ENCODE measurements at regions not wholly inside any gene's neighbourhood (a gene's known extent, or its start where the extent isn't known, plus 50 kb on each side); places are given as distances from the start of the nearest gene placed in this dataset.

DNA sequence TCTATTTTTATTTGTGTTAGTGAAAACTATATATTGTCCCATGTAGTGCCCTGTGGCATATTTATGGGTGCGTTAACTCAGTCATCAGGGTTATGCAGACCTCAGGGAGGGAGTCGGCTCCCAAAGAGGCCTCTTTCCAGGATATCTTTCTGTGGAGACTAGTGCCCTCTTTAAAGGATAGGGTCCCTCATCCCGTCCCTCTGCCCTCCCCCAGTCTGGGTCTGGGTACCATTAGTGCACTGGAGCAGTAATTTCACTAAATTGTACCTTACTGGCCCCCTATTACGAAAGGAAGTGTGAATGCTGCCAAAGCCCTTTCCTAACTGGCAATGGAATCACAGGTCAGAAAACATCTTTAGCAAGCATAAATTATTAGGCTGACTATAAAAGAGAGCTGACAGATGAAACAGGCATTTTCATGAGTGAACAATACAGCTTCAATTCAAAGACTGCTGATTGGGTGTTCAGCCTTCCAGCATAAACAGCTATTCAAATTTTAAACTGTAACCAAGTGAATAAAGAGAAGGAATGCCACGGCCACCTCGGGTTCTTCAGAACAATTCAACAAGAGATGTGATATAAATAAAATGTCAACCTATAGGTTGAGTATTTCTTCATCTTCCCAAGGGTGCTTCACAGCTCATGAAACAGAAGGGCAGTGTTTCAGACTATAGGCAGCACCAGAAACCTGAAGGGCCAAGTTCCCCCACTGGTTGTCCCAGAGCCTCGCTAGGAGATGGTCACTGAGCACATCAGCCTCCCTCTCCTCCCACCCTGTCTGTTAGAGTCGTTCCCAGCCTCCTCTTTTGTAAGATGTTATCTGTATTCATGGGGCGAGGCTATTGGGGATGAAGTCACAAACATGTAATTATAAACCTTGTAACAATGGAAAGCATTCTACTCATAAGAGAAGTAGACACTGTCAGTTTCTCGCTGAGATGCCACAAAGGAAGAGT lies 318.7 kb downstream of the TMEM161B start:
- no peak for DNase-seq

DNA sequence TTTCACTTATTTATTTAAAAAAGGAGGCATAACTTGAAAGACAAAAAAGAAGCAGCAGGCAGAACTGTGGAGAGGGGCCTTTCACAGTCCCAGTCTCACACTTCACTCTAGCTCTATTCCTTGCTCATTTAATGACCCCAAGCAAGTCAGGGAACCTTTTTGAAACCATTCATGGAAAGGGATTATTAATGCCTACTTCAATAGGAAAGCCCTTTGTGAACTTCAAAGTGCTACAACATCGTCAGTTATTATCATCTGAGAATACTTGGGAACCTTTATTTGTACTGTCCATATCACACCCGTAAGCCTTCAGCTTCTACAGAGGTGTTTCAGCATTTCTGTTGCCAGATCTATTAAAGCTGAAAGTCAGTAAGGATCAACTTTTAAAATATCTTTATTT lies 320.2 kb downstream of the TMEM161B start:
- no peak for DNase-seq

DNA sequence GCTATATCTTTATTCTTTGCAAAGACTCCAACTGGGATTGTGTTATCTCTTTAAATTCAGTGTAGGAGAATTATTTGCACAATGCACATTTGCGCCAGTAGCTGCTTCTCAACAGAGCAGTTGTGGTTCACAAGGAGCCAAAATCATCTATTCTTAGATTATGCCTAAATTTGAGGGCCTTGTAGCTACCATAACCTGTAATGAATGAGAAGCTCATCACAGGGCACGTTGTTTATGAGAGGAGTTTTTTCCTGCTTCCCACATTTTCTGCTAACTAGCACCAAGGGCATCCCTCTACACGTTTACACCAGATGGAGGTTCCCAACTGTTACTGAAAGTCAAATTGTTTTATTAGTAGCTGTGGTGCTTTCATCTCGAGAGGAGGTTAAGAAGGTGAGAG lies 322.4 kb downstream of the TMEM161B start:
- no peak for DNase-seq

DNA sequence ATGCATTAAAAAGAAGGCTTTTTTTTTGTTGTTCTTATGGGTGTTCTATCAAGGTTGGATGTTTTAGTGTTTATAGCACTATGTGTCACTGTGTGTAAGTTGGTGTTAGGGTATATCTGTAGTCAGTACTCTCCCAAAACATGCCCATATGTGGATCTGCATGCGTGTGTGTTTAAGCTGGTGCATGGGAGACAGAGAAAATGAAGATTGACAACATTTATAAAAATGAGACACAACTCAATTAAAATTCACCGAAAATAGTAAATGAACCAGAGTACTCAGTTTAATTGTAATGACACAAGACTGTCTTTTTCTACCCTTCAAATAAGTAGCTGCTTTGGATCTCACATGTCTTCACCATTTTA lies 323.4 kb downstream of the TMEM161B start:
- DNase-seq = no peak

DNA sequence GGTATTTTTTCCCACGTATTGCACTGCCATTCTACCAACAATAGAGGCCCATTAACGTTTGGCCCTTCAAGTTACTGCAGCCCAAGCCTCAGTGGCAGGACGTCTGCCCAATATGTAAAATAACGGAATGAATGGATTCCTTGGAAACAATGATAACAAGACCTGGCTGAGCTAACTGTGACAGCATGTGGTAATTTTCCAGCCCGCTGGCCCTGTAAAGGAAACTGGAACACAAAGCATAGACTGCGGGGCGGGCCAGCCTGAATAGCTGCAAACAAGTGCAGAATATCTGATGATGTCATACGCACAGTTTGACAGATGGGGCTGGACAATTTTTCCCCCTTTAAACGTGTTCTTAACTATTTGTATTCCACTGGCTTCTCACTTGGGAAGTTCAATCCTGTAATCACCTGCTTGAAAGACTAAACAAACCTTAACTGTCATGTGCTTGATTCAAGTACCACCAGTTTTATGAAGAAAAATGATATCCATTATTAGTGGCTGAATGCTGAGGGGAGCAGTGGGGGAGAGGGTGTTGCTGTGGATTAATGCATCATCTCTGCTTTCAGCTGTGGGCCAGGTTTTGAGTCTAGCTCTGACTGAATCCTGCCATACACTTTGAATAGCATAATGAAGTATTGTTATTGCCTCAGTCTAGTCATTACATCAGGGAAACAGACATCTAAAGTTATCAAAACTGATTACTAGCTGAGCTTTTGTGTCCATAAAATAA lies 323.9 kb downstream of the TMEM161B start:
- DNase-seq = no peak

DNA sequence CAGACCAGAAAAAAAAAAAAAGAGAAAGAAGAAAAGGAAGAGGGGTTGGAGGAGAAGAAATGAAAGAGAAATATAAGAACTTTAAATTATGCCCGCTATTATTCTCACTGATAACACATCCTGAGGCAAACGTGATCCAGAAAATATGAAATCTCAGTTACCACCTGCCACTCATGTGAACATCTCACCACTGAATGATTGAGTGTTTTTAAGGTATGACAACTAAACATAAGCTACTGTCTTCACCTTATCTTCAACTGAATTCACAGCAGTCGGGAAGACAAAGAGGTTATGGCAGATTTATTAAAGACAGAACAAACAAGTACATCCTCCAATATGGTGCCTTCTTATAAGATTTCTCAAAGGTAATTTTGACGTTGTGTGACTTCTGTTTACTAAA lies 327.9 kb downstream of the TMEM161B start:
- no peak for DNase-seq

DNA sequence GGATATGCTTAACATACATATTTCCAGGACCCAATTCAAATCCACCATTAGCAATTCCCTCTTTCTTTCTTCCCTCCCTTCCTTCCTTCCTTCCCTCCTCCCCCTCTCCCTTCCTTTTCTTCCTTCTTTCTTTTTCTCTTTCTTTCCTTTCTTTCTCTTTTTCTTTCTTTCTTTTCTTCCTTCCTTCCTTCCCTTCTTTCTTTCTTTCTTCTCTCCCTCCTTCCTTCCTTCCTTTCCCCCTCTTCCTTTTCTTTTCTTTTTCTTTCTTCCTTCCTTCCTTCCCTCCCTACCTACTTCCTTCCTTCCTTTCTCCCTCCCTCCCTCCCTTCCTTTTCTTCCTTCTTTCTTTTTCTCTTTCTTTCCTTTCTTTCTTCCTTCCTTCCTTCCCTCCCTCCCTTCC lies 332.0 kb downstream of the TMEM161B start:
- DNase-seq = no peak

DNA sequence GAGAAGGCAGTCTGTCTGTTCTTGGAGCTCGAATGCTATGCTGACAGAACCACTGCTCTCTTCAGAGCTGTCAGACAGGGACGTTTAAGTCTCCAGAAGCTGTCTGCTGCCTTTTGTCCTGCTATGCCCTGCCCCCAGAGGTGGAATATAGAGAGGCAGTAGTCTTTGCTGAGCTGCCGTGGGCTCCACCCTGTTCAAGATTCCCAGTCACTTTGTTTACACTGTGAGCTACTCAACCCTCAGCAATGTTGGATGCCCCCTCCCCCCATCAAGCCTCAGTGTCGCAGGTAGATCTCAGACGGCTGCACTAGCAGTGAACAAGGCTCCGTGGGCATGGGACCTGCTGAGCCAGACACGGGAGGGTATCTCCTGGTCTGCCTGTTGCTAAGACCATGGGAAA lies 344.2 kb downstream of the TMEM161B start:
- no peak for DNase-seq

DNA sequence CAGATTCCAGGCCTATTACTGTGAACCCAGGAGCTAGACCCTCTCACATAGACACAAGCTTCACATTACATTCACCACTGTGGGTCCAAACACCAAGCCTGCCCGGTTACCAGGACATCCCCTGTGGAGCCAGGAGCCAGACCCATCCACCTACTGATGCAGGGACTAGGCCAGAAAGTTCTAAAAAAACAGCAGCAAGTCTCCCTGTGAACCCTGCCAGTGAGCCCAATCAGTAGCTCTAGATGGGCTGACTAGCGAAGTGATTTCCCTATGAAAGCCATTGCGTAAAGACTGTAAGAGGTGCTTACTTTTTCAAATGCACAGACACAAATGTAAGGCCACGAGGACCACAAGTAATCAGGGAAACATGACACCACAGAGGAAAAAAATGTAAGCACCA lies 352.3 kb downstream of the TMEM161B start:
- no peak for DNase-seq

DNA sequence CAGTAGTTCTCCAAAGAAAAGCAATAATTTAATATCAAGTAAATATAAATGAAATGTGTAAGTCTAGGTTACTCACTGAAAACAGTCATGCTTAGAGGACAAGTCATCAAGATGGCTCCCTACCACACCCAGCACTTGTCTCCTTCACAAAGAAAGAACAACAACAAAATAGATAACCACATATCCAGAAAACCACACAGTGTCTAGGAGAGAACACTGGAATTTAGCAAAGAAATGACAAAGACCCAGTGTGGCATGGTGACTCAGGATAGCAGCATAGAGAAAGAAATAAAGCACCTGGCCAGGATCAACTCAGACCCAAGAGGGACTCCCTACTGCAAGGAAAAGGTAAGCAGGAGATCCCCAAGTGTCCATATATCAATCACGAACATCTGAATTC lies 356.2 kb downstream of the TMEM161B start:
- DNase-seq = no peak

DNA sequence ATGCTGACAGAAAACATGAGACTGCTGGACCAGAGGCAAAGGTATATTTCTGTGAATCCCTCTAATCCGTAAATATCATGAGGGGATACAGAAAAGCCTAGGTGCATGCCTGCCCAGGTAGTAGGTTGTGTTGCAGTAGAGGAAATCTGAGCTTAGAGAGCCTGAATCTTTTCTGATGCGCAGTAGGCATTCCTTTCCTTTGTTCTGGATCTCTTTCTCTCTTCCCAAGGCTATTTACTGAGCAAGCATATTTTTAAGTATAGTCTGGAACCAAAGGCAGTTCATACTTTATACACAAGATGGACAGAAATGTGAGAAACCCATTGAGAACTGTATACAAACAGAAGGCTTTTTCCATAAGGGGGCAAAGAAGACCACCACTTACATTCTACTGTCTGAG lies 359.3 kb downstream of the TMEM161B start:
- DNase-seq = no peak

DNA sequence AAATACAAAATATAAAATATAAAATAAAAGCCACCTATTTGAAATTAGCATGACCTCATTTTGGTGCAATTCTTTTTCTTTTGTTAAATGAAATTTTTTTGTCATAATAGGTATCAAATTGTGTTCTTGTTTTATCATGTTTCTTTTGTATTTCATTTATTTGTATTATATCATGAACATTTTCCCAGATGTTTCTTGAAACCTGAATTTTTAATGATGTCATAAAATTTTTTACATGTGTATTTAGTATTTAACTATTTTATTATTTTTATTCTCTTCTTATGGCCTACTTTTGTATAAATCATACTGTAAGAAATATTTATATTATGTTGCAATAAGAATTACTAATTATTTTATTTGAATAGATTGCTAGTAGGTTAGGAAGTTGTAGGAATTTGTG lies 361.7 kb downstream of the TMEM161B start:
- no peak for DNase-seq

DNA sequence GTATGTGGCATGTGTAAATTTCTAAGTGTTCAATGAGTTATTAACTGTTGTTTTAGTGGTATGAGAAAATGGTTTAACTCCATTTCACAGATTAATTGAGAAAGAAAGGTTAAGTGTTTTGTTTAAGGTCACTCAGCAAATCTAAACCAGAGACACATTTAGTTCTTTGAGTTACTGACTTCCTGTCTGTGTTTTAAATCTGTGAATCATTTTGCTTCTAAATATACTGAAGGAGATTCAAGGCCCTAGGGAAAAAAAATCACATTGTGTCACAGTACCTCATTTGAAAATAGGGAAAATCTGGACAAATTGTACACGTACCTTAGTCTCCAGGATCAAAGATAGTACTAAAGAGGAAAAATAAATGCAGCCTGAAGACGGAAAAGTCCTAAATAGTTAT lies 368.2 kb downstream of the TMEM161B start:
- no peak for DNase-seq

DNA sequence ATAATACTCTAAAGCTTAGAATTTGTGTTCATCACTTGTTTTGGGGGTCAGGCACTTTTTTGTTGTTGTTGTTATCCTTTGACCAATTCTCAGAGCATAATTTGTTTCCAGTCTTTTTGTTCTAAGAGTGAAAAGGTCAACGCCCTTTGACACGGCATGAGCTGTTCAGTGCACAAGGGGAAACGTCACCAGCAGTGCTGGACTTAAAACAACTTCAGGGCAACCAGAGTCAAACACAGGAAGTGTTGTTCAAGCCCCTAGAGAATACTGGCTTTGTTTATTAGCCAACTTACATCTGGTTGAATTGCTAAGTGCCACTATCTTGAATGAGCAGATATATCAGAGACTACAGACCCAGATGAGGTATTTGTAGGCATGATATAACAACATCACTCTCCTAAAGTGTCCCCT lies 368.9 kb downstream of the TMEM161B start:
- DNase-seq = no peak

DNA sequence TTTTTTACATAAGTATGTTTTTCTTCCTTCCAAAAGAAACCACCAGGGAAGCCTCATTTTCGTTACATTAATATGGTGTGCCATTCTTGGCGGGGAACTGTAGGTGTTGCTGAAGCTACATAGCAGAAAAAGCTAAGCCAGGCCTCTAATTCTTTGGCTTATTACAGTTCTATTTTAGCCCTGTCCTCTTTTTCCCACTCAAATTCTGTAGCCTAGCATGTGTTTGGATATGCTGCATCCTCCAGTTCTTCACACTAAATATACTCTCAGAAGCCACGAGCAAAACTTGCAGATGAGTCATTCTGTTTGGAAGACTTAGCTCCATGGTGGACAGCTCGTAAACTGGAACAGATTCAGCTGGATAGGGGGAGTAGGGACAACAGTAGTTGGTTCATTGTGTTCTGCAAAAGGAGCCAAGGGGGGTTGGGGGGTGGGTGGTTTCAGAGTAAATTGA lies 369.4 kb downstream of the TMEM161B start:
- DNase-seq = no peak

DNA sequence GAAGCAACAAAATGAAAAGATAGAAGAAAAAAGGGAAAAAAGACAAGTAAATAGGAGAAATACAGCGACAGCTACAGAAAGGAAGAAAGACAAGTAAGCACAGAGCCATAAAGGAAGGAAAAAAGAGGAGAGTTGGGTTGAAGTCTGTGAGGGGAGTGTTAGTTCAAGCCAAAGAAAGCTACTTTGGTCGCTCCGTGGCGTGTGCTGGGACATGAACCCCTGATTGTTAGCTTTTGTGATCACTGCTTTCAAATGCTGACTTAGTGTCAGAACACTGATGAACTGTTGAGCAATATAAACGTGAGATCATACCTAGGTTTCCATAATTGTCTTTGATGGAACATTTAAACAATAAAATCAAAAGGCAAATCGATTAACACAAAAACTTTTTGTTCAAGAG lies 370.1 kb downstream of the TMEM161B start:
- no peak for DNase-seq

DNA sequence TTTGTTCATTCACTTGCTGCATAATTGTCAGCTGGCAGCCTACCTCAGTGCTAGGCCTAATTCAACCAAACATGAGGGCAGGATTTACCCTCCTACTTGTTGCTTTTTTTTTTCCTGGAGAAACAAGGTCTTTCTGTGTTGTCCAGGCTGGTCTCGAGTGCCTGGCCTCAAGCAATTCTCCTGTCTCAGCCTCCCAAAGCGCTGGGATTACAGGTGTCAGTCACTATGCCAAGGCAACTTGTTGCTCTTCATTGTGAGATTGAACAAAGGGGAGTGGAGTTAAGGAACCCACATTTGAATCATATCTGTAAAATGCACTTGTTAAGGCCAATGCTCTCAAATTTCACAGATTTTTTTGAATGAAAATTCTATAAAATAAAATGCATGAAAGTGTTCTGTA lies 380.5 kb downstream of the TMEM161B start:
- no peak for DNase-seq

DNA sequence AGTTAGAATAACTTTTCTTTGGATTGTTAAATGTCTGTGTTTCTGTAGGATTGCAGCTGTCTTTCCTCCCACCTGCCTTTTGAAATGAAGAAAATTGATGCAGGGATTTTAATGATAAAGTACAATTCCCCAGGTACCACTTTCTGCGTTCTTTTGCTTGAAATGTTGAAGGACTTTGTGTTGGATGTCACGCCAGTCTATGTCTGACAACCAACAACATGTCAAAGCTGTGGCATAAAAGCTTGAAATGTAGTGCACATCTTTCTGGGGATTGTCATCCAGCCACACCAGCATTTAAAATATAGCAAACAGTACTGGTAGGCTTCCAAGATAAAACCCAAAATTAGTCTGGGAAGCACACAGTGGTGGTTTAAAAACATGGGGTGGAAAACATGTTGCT lies 381.4 kb downstream of the TMEM161B start:
- DNase-seq = no peak

DNA sequence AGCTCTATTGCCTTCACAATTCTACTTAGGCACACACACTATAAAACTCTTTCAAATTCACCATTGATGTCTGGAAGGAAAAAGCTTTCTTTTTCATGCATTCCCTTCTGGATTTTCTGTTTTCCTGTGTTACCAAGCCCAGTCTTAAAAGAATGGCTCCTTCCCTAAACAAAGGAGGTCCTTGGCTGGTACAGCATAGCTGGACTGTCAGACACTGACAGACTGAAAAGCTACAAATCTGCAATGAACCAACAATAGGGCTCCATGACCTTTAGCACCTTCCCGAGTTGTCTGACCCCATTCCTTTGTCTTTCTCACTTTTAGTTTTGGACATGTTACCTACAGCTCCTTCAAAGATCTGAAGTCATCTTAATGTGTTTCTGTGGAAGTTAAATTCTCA lies 382.5 kb downstream of the TMEM161B start:
- DNase-seq = no peak

DNA sequence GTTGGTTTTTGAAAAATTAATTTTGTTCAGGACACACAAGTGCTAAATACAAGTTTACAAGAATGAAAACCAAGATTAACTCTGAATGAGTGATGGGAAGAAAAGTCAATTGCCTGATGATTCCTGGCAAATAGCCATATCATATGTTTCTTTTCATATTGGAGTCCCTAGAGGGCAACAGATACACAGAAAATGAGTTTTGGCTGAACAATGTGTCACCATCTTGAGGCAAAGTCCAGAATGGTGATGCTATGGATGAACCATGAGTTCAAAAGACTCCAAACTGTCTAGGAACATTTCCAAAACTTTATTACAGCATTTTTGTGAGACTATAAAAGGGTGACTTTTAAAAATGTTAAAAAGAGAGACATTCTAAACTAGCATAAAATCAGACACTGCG lies 382.9 kb downstream of the TMEM161B start:
- DNase-seq = no peak

DNA sequence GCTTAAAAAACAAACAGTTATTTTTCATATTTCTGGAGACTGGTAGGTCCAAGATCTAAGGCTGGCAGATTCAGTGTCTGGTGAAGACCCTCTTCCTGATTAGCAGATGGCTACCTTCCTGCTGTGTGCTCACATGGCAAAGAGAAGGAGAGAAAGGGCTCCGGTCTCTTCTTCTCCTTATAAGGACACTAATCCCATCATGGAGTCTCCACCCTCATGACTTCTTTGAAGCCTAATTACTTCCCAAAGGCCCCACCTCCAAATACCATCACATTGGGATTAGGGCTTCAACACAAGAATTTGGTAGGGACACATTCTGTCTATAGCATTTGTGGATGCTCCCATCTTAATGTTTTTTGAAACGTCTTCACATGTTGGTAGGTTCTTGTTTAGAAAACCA lies 391.1 kb downstream of the TMEM161B start:
- no peak for DNase-seq

DNA sequence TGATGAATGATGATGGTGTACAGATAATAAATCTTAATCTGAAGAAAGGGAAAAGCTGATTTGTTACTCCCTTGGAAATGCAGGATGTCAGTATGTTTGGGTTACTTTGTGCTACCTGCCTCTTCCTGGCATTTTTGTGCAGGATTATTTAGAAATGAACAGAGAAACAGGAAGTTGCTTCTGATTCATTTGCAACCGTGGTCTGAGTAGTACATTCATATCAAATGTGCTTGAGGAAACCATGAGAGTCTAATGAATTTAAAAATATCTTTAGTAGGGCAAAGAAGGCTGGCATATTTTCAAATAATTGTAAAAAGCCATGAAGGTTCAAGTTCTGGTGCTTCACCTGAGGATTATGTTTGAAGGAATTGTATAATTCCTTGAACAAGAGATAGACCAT lies 391.6 kb downstream of the TMEM161B start:
- no peak for DNase-seq

DNA sequence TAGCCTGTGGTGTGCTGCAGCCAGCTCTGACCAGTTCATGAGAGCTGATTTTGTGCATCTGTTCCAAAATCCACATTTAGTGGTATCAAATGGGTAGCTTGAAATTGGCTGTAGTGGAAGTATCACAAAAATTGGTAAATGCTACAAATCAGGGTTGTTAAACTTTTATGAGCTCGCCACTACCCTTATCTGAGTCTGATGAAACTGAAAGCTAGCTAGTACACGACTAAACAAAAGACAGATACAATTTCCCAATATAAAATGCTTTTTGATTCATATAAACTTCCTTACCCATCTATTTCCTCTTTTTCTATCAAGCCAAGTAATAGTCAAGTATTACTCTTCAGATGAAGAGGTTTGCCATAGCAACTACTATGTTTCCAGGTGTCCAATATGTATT lies 392.0 kb downstream of the TMEM161B start:
- no peak for DNase-seq

DNA sequence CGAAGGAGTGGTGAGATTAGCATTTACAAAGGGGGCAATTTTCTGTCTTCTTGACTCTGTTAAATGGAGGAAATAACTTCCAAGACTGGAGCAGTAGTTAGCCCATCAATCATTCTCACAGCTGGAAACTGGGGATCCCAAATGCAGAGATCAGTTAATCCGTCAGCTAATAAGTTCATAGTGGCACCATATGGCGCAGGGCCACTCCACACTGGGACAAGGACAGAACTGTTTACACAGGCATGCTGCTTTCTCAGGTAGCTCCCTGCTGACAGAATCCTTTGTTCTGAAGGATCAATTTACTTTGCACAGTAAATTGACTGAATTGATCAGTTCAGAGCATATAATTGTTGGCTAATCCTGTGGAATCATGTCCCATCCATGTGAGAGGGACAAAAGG lies 395.7 kb downstream of the TMEM161B start:
- no peak for DNase-seq

Measured in suppressor macrophage treated with lipopolysaccharide for 1 hour (primary cell).